Stimulated activated CD4-positive, alpha-beta T cell treated with anti-CD3 and anti-CD28 coated beads, Interleukin-1b, Interleukin-23, amount 100 ng/mL, for 48 hours (primary cell): ENCODE measurements at regions not wholly inside any gene's neighbourhood (a gene's known extent, or its start where the extent isn't known, plus 50 kb on each side); places are given as distances from the start of the nearest gene placed in this dataset.
A peak's percentile ranks its signal among the peaks of the same experiment; 100 is the strongest.

Source experiments
- DNase-seq: peaks from one replicate; pipeline ENCODE4 v3.0.0-alpha.2; 2020

DNA sequence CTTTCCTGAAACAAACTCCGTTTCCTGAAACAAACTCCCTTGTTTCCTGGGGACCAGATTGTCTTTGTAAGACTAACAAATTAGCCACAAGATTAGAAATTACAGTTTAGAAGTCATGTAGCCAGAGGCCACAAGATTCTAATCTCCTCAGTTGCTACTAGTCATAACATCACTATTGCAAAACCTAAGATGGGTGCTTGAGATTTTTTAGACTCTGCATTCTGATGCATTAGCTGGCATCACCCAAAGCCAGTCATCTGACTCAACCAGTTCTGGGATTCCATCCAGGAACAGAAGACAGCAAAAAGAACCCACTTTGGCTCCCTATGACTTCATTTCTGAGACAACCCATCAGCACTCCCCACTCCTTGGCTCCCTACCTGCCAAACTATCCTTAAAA lies 367.9 kb upstream of the MBL2 start:
- no peak for DNase-seq

DNA sequence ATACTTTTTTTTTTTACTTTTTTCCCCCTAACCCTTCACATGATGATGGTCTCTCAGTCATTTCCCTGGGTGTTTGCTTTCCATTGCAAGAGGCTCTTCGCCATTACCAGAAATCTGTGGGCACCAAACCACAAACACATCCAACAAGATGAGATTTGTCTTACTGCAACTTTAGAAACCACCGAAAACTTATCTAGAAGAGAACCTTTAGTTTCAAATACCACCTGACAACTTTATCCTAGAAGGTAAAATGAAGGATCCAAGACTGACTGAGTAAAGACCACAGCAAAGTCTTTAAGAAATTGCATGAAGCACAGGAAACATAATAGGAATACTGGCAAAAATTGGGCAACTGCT lies 363.3 kb upstream of the MBL2 start:
- DNase-seq = no peak

DNA sequence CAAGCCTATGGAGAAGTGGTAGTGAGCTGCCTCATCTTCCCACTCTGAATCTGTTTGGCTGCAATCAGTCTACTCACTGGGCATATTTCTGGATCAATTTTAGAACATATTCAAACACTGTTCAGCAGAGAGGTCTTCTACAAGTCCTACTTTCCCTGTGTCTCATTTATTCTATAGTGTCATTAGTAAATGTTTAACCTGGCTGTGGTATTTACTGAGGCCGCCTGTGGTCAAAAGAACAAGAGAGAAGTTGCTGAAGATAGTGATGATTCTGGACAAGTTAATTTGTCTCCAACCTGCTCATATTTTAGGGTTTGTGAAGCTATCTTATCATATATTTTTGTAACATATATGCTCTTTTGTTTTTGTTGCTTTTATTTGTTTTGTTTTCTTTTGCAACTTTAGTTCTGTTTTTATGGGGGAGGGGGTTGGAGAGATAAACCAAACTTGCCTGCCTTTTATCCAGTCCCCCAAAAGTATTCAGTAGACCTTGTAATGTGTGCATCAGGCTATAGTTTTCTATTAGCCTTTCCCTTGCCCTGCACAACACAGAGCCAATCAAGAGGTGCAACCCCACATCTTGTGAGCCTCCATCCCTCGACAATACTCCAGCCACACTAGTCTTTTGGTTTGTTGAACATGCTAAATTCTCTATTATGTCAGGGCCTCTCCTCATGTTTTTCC lies 362.8 kb upstream of the MBL2 start:
- DNase-seq = no peak

- no peak for DNase-seq
These were observed 361.5 kb upstream of the MBL2 start for GRCh38 chr10:53134050-53134449.

- DNase-seq = no peak
These were observed 357.8 kb upstream of the MBL2 start for GRCh38 chr10:53130337-53130736.

- no peak for DNase-seq
These were observed 355.1 kb upstream of the MBL2 start for GRCh38 chr10:53127686-53128085.

DNA sequence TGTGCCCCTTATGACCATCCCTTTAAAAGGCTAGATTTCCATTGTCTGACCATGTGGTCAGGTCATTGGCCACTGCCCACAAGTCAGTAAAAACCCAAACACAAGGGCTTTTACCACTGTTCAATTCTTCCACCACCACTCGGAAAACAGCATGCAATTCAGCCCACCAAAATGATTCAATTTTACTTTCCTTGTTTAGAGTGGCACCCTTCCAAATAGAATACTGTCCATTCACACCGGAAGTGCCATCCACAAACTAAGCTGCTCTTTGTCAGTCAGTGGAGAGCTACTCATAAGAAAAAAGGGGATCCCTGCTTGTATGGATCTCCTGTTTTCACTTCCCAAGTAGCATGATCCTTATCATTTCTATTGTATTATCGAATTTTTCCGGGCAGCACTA lies 350.7 kb upstream of the MBL2 start:
- no peak for DNase-seq

GRCh38 chr10:53122281-53122680 lies 349.7 kb upstream of the MBL2 start:
- DNase-seq = no peak

GRCh38 chr10:53115660-53116059 lies 343.1 kb upstream of the MBL2 start:
- DNase-seq = no peak

- peak; percentile 1 for DNase-seq
These were observed 338.9 kb upstream of the MBL2 start for GRCh38 chr10:53111529-53111928.

- DNase-seq = no peak
These were observed 336.7 kb upstream of the MBL2 start for GRCh38 chr10:53109320-53109719.

DNA sequence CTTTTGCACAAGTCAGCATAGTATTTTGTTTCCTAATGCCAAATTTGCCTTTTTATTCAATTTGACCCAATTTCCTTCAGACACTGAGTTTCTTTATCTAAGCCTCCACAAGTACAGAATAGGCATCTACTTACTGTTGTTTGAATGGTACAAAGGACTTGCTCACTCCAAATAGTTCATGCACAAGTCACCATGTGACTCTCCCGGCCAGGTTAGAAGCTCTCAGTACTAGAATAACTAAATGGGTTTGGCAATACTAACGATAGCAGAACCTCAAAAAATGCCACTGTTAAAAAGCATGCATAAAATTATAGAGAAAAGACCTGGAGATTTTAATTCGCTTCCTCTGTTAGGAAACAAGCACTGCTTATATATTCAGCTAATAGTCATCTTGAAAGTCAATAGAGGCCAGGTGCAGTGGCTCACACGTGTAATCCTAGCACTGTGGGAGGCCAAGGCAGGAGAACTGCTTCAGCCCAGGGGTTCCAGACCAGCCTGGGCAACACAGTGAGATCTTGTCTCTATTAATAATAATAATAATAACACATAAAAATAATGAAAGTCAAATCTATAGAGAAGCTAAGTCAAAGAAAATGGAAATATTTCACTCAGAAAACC lies 335.8 kb upstream of the MBL2 start:
- no peak for DNase-seq

GRCh38 chr10:53107711-53108110 lies 335.1 kb upstream of the MBL2 start:
- DNase-seq = no peak

- DNase-seq = no peak
These were observed 329.8 kb upstream of the MBL2 start for GRCh38 chr10:53102424-53102823.

DNA sequence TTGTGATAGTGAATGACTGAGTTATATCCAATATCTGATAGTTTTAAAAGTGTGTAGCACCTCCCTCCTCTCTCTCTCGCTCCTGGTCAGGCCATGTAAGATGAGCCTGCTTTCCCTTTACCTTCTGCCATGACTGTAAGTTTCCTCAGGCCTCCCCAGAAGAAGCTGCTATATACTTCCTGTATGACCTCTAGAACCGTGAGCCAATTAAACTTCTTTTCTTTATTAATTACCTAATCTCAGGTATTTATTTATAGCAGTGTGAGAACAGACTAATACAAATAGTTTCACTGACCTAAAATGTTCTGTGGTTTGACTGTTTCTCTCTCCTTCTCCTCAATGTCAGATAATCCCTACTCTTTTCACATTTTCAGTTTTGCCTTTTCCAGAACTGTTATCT lies 321.3 kb upstream of the MBL2 start:
- DNase-seq = no peak

GRCh38 chr10:53091574-53091973 lies 319.0 kb upstream of the MBL2 start:
- DNase-seq = no peak

DNA sequence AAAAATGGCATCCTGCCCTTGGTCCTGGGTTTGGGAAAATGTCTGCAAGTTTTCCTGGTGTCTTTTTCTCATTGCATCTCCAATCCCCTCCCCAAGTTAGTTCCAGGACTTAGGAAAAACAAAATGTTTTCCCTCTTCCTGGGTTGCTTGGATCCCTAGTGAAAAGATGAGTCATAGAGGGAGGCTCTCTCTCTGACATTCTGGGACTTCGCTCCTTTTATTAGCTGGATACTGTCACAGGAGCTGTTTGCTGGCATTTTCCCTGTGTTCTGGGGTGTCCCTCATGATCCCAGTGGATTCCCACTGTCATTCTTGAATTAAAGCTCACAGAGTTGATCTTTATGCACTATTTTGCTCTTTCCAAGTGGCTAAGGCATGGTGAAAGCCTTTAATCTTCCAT lies 316.4 kb upstream of the MBL2 start:
- no peak for DNase-seq

GRCh38 chr10:53079283-53079682 lies 306.7 kb upstream of the MBL2 start:
- DNase-seq = no peak

- DNase-seq = no peak
These were observed 304.4 kb upstream of the MBL2 start for GRCh38 chr10:53076948-53077347.

DNA sequence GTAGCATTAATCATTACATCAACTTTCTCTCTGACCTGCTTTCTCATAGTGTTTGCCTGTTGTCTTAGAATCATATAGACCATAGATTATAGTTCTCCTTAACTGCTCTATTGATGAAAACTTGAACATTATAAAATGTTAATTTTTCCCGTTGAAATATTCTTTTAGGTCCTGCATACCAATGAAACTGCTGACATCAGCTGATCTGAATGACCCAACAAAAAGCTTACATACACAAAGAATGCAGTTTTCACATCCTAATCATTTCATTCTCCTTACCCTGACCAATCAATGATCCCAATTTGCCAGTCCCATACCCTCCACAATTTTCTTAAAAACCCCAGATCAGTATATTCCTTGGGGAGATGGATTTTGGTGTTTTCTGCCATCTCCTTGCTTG lies 302.9 kb upstream of the MBL2 start:
- no peak for DNase-seq

DNA sequence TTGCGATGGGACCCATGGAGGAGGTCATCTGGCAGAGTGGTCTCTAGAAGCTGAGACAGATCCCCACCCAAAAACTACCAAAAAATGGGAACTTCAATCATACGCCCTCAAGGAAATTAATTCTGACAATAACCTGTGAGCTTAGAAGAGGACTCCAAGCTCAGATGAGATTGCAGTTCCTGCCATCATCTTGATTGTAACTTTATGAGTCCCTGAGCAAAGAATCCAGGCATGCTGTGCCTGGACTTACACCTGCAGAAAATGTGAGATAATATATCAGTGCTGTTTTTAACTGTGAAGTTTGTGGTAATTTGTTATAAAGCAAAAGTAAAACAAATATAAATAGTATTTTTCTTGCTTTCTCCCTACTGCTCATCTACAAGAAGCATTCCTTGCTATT lies 299.6 kb upstream of the MBL2 start:
- DNase-seq = no peak

GRCh38 chr10:53071505-53072125 lies 299.0 kb upstream of the MBL2 start:
- no peak for DNase-seq

- DNase-seq = no peak
These were observed 296.4 kb upstream of the MBL2 start for GRCh38 chr10:53069013-53069412.

DNA sequence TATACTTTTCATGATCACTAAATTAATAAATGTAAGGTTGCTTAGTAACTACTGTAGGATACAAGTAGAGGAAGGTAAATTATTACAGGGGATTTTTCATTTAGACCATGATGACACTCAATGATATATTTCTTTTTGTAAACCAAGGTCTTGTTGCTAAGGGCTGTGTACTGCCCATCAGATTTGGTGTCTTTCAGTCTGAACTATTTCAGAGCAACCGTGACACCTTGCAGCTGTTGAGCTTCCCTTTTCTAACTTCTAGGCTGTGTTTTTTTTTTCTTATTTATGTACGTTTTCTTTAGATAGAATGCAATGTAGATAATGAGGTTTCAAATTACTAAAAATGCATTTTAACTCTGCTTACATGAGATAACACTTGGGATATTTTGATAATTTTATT lies 292.0 kb upstream of the MBL2 start:
- no peak for DNase-seq

GRCh38 chr10:53063805-53064204 lies 291.2 kb upstream of the MBL2 start:
- DNase-seq = no peak
